ENCODE measurements at regions not wholly inside any gene's neighbourhood (a gene's known extent, or its start where the extent isn't known, plus 50 kb on each side); places are given as distances from the start of the nearest gene placed in this dataset.

GRCh38 chr6:19597809-19598320 lies 239.3 kb upstream of the ID4 start:
- WGBS: 88% methylated on average over 5 of the region's 5 CpGs
- no peaks in the 10 kb centered on the region for H3K4me1 ChIP-seq
- no peaks in the 10 kb centered on the region for H3K9me3 ChIP-seq
- H3K36me3 ChIP-seq: no peaks in the 10 kb centered on the region
- TF ChIP-seq POLR2A (IDR thresholded peaks at IDR 0.05; ENCODE audit: low read depth): no peak
- no peak for TF ChIP-seq POLR2AphosphoS5 (IDR thresholded peaks at IDR 0.05)
- no peak for TF ChIP-seq CTCF (IDR thresholded peaks at IDR 0.05)
- no peak for TF ChIP-seq EP300 (IDR thresholded peaks at IDR 0.05)
- no peak overlapping the region for H3K27ac ChIP-seq (replicated peaks in 1 of 4)
- DNase-seq (ENCODE audit: extremely low spot score): no peak
- H3K27me3 ChIP-seq: no peaks in the 10 kb centered on the region
- intact Hi-C loops (cut with DNase I): no loop called here
- no peak overlapping the region for H3K4me3 ChIP-seq

- Histone ChIP-seq H3K4me1 (peaks cover 0 to 4% (median 0%) of the 10 kb centered on the region in 4 donors), H3K27ac (replicated peaks in 1 of 4) (no peak overlapping the region), H3K27me3 (no peaks in the 10 kb centered on the region), H3K4me3 (no peak overlapping the region), H3K36me3 (no peaks in the 10 kb centered on the region), H3K9me3 (no peaks in the 10 kb centered on the region)
- TF ChIP-seq POLR2A (IDR thresholded peaks at IDR 0.05; ENCODE audit: low read depth): no peak
- no peak for TF ChIP-seq CTCF (IDR thresholded peaks at IDR 0.05)
- TF ChIP-seq EP300 (IDR thresholded peaks at IDR 0.05): no peak
- no peak for TF ChIP-seq POLR2AphosphoS5 (IDR thresholded peaks at IDR 0.05)
- intact Hi-C loops (cut with DNase I): no loop called here
- WGBS: 78% methylated on average over 5 of the region's 5 CpGs
- no peak for DNase-seq (ENCODE audit: extremely low spot score)
These were observed 237.2 kb upstream of the ID4 start for GRCh38 chr6:19599796-19600464.

- intact Hi-C loops (cut with DNase I): no loop called here
- Histone ChIP-seq H3K36me3 (no peaks in the 10 kb centered on the region), H3K4me3 (no peak overlapping the region), H3K27ac (replicated peaks in 1 of 4) (no peak overlapping the region), H3K9me3 (no peaks in the 10 kb centered on the region), H3K27me3 (no peaks in the 10 kb centered on the region), H3K4me1 (peaks cover 0 to 8% (median 2%) of the 10 kb centered on the region in 4 donors)
- no peak for DNase-seq (ENCODE audit: extremely low spot score)
- TF ChIP-seq POLR2A (IDR thresholded peaks at IDR 0.05; ENCODE audit: low read depth) (no peak), POLR2AphosphoS5 (IDR thresholded peaks at IDR 0.05) (no peak), CTCF (IDR thresholded peaks at IDR 0.05) (no peak), EP300 (IDR thresholded peaks at IDR 0.05) (no peak)
- WGBS: 66% methylated on average over 2 of the region's 2 CpGs
These were observed 234.6 kb upstream of the ID4 start for GRCh38 chr6:19602434-19603013.

GRCh38 chr6:19603721-19604120 lies 233.4 kb upstream of the ID4 start:
- Histone ChIP-seq H3K27me3 (no peaks in the 10 kb centered on the region), H3K27ac (replicated peaks in 1 of 4) (no peak overlapping the region), H3K4me3 (no peak overlapping the region), H3K36me3 (no peaks in the 10 kb centered on the region), H3K4me1 (peaks cover 0 to 12% (median 2%) of the 10 kb centered on the region in 4 donors), H3K9me3 (no peaks in the 10 kb centered on the region)
- WGBS: 13% methylated on average over 1 of the region's 1 CpG
- TF ChIP-seq POLR2AphosphoS5 (IDR thresholded peaks at IDR 0.05): no peak
- TF ChIP-seq CTCF (IDR thresholded peaks at IDR 0.05): no peak
- TF ChIP-seq EP300 (IDR thresholded peaks at IDR 0.05): no peak
- no peak for TF ChIP-seq POLR2A (IDR thresholded peaks at IDR 0.05; ENCODE audit: low read depth)
- no peak for DNase-seq (ENCODE audit: extremely low spot score)
- intact Hi-C loops (cut with DNase I): no loop called here

Data from esophagus muscularis mucosa (tissue), 4 donors.